ENCODE measurements at regions not wholly inside any gene's neighbourhood (a gene's known extent, or its start where the extent isn't known, plus 50 kb on each side); places are given as distances from the start of the nearest gene placed in this dataset.

DNA sequence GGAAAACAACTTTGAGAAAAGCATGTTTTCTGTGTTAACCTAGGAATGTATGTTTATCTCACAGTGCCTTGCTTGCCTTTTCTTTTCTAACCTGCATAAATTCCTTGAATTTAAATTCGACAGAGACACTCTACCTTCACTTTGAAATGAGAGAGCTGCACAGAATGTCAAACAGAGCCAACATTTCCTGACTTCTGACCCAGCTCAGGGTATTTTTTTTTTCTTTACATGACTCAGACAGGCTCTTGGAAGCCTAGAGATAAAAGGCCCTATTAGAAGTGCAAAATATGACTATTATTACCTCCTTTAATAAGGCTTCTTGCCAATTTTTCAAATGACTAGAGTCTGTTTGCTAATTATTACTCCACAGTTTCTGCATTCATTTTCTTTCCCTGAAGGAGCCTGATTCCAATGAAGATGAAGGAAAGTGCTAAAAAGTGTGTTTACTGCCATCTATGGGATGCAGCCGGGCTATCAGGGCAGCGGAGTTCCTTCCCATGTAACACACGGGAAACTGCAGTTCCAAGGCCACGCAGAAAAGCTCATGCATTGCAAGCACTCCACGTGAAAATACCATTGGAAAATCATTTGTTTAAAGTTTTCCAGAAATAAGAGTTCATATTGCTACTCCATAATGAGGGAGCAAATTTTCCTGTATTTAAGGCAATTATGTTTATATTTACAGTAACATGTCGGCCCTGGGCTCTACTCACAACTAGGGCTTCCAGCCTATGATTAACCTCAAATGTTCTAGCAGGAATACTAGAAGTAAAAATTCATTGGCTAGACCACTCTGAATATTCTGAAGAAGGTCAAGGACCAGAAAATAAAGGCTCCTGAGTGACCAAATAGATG lies 485.6 kb downstream of the ZSWIM6 start:
- TF ChIP-seq, protein P1, sequence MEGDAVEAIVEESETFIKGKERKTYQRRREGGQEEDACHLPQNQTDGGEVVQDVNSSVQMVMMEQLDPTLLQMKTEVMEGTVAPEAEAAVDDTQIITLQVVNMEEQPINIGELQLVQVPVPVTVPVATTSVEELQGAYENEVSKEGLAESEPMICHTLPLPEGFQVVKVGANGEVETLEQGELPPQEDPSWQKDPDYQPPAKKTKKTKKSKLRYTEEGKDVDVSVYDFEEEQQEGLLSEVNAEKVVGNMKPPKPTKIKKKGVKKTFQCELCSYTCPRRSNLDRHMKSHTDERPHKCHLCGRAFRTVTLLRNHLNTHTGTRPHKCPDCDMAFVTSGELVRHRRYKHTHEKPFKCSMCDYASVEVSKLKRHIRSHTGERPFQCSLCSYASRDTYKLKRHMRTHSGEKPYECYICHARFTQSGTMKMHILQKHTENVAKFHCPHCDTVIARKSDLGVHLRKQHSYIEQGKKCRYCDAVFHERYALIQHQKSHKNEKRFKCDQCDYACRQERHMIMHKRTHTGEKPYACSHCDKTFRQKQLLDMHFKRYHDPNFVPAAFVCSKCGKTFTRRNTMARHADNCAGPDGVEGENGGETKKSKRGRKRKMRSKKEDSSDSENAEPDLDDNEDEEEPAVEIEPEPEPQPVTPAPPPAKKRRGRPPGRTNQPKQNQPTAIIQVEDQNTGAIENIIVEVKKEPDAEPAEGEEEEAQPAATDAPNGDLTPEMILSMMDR (IDR thresholded peaks at IDR 0.05; ENCODE audit: low read depth, low read length), result peak; percentile 30
- no peak for TF ChIP-seq POLR2A (IDR thresholded peaks at IDR 0.05; ENCODE audit: extremely low read depth, insufficient read length)
- TF ChIP-seq, protein P2, sequence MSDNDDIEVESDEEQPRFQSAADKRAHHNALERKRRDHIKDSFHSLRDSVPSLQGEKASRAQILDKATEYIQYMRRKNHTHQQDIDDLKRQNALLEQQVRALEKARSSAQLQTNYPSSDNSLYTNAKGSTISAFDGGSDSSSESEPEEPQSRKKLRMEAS (IDR thresholded peaks at IDR 0.05; ENCODE audit: low read depth, low read length), result no peak
- TF ChIP-seq MYC (IDR thresholded peaks at IDR 0.05; ENCODE audit: low read depth, low read length), result no peak

All from NB4 (cell line).